Right ventricle myocardium superior (tissue), 1 donor: ENCODE measurements at regions not wholly inside any gene's neighbourhood (a gene's known extent, or its start where the extent isn't known, plus 50 kb on each side); places are given as distances from the start of the nearest gene placed in this dataset.

Experiments
- ATAC-seq: fragments of 200-7000 bp; cut with Tn5 transposase; one replicate; pipeline ENCODE4 v1.9.1; 2020; ENCODE audit warnings: mild to moderate bottlenecking; ENCODE audit not compliant: poor library complexity
- DNase-seq: peaks from one replicate; pipeline ENCODE4 v3.0.0-alpha.2; 2020
- intact Hi-C: fragments of 100-400 bp; cut with DNase I; formaldehyde crosslinking; loops from one replicate; pipeline ENCODE4 v1.11.2; 2022
- donor health status: DM: no; HTN: yes; CAD: no; lungs with severe emphysema.

GRCh38 chr16:6200861-6201260, 1103.3 kb upstream of the EEF2KMT start:
- DNase-seq (no peak), ATAC-seq (no peak)
- intact Hi-C loops = no loop called here

DNA sequence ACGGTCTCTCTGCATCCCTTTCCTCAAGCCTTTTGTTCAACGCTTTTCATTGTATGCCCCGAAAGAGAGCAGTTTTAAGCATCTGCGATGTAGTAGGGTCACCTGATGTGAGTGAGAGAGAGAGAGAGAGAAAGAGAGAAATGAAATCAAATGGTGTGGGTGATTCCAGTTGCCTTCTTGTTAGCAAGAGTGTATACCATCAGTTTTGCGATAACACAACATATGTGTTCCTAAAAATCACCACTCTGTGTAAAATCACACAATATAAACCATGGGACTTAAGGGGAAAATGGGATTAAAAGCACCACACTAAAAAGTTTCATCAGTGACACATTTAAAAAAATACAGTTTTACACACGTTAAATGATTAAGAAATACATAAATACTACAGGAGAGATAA, 1102.7 kb upstream of the EEF2KMT start:
- no peak for ATAC-seq
- intact Hi-C loops = no loop called here
- no peak for DNase-seq

DNA sequence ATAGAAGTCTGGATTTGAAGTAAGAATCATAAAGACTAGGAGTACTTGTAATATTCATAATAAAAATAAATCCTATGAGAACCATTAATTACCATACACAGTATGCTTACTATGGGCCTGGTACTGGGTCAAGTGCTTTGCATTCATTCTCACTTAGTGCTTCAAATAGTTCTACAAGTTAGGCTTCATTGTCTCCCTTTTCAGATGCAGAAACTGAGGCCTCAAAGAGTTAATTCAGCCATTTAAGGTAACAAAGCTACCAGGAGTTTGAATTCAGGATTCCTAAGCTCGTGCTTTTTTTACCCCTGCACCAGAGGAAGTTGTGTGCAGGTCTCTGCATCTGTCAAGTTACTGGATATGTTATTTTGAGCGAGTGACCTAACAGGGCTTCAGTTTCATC, 1098.4 kb upstream of the EEF2KMT start:
- intact Hi-C loops = no loop called here
- no peak for ATAC-seq
- DNase-seq = no peak

DNA sequence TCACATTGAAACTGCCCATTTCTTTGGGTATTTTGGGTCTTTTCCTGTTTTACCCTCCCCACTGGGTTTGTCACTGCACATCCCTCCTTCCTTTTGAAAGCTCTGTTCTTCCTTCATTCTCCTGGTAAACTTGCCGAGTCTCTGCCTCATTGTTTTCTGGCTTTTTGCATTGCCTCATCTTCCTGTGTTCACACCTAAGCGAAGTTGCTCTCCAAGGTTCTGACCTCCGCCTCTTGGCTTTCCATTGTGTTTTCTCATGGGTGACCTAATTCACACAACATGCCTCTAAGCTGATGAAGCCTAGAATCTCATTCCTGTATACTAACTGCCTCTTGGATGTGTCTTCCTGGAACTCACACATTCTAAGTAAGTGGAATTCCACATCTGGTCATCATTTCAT, 1096.1 kb upstream of the EEF2KMT start:
- no peak for ATAC-seq
- intact Hi-C loops = no loop called here

GRCh38 chr16:6192984-6193383, 1095.4 kb upstream of the EEF2KMT start:
- DNase-seq = no peak
- intact Hi-C loops = no loop called here
- ATAC-seq = no peak

More for the DNA sequence above, 1096.1 kb upstream of the EEF2KMT start:
- DNase-seq = no peak

- no peak for DNase-seq
- ATAC-seq = no peak
- intact Hi-C loops = no loop called here
Observed at GRCh38 chr16:6192532-6192931, 1094.9 kb upstream of the EEF2KMT start.

DNA sequence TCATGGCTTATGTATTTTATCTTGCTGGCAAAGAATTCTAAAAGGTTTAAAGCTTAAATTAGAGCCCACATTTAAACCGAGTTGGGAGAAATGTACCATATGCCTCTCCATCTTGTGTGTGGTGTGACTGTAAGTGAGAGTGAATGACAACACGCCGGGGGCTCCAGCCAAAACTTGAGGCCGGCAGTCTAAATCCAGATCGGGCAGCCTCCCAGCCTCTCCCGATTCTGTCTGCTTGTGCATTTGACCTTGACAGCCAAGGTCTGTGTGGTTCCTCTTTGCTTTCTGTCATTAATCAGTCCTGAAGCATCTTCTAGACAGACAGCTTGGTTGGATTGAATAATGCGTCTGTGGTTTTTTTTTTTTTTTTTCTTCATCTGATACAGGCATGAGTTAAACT, 1093.2 kb upstream of the EEF2KMT start:
- intact Hi-C loops = no loop called here
- ATAC-seq = no peak
- no peak for DNase-seq

DNA sequence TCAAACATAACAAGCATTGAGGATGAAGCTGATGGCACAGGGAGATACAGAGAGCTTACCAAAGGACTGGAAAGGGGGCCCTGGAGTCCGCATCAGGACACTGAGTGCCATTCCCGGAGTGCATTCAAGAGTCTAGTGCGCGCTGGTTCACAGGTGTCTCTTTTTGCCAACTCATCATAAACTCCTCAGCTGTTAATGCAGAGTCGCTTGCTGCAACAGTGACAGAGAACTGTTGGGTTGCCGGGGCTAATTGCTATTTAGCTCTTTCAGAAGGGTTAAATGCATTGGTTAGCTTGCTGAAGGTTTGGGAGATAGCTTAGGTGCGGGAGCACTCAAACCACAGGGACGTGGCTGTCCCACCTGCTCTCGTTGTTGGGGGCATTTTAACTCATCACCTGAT, 1091.6 kb upstream of the EEF2KMT start:
- DNase-seq (no peak), ATAC-seq (no peak)
- intact Hi-C loops = no loop called here

DNA sequence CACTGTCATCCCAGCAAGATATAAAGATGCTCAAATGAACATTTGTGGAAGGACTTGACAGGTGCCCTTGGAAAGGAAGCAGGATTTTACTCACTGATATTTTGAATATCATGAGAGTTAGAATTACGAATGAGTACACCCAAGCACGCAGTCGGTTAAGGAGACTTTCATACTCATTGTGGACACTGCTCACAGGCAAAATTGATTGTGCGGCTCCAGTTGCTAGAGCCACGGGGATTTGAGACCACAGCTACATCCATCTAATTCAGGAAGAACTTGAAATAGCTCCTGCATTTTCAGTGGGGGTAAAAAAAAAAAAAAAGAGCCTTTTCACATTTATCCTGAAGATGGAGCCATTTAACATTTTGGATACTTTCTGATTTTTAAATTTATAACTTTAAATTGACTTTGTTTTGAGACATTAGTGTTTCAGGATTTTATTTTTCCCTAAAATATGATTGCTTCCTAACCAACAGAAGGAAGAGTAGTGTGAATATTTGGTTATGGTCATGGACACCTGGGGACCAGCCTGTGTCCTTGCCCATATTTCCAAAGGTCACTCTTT, 1080.1 kb upstream of the EEF2KMT start:
- intact Hi-C loops = no loop called here
- no peak for DNase-seq
- no peak for ATAC-seq

GRCh38 chr16:6170022-6170421, 1072.4 kb upstream of the EEF2KMT start:
- ATAC-seq (no peak), DNase-seq (no peak)
- intact Hi-C loops = no loop called here

DNA sequence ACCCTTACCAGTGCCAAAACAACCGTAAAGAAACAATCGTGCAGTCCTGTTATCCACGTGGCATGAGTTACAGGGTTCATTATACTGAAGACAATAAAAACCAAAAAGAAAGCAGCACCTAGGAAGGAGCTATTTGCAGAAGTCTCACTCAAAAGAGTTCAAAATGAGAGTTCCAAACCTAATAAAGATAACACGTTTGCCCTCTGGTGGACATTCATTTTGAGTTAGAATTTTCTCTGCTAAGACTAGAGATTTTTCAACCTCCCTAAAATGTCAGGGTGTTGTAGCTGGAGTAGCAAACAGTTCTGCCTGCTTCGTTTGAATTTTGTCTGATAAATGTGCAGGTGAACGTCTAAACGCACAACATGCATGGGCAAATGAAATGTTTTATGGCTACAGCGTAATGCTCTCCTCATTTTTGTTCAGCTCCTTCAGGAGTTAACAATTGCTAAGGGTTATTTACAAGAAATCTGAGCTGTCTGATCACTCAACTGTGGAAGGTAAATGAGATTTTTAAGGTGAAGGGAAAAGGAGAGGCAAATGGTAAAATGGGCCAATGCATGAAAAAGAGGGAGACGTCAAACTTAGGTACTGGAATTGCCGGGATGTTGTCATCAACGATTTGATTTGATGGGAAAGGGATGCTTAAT, 1067.9 kb upstream of the EEF2KMT start:
- no peak for ATAC-seq
- DNase-seq = no peak
- intact Hi-C loops = no loop called here

DNA sequence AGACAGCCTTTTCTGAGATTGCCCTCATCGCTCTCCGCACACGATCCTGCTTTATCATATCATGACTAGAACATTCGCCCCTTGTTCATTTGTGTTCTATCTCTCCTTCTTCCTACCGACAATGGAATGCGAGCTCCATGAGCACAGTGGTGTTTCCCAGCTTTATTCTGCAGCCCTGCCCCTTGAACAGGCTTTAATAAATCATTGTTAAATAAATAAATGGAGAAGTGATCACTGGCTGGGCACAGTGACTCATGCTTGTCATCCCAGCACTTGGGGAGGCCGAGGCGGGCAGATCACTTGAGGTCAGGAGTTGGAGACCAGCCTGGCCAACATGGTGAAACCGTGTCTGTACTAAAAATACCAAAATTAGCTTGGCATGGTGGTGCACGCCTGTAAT, 1063.3 kb upstream of the EEF2KMT start:
- ATAC-seq = no peak
- intact Hi-C loops = no loop called here

GRCh38 chr16:6160303-6160702, 1062.7 kb upstream of the EEF2KMT start:
- no peak for ATAC-seq
- intact Hi-C loops = no loop called here
- DNase-seq = no peak

More for the DNA sequence above, 1063.3 kb upstream of the EEF2KMT start:
- no peak for DNase-seq

- intact Hi-C loops = no loop called here
- ATAC-seq (no peak), DNase-seq (no peak)
Observed at GRCh38 chr16:6157806-6158205, 1060.2 kb upstream of the EEF2KMT start.

GRCh38 chr16:6155271-6155670, 1057.7 kb upstream of the EEF2KMT start:
- intact Hi-C loops = no loop called here
- ATAC-seq (no peak), DNase-seq (no peak)

- intact Hi-C loops = no loop called here
- no peak for DNase-seq
- ATAC-seq = no peak
Observed at GRCh38 chr16:6153901-6154300, 1056.3 kb upstream of the EEF2KMT start.

DNA sequence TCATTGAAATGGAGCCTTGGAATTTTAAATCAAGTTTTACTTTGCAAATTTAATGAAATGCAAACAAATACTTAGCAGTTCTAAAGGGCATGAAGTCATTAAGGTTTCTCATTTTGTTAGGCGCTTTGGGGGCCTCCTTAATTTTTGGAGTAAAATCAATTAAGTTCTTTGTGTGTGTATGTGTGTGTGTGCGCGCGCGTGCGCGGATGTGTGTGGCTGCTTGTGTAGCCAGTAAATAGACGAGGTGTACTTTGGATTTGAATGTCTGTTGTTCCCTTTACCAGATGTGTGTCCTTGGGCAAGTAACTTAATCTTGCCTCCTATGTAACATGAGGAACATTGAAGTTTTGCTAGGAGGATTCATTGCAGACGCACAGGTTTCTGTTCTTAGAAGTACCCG, 1051.4 kb upstream of the EEF2KMT start:
- ATAC-seq (no peak), DNase-seq (no peak)
- intact Hi-C loops = no loop called here

GRCh38 chr16:6148361-6148760, 1050.8 kb upstream of the EEF2KMT start:
- ATAC-seq = no peak
- intact Hi-C loops = no loop called here
- no peak for DNase-seq

DNA sequence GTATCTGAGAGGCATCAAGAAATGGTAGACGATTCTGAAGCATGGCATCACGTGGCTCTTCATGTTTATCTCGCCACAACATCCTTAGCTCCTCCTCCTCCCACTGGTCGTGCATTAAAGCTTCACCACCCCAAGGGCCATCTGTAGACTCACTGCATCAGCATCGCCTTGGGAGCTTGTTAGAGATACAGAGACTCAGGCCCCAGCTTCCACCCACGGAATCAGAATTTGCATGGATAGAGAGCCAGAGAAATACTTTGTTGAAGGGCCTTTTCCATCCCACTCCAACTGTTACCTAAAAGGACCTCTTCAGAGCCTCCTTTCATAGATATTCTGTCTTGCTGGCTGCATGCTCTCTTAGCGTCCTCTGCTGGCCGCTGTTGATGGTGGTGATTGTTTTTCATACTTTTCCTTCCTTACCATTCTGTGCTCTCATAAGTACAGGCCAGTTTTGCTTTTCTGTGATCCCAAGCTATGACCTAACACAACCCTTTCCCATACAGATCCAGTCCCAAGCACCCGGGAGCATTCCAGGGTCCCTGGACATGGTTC, 1049.4 kb upstream of the EEF2KMT start:
- no peak for DNase-seq
- ATAC-seq = no peak
- intact Hi-C loops = no loop called here

DNA sequence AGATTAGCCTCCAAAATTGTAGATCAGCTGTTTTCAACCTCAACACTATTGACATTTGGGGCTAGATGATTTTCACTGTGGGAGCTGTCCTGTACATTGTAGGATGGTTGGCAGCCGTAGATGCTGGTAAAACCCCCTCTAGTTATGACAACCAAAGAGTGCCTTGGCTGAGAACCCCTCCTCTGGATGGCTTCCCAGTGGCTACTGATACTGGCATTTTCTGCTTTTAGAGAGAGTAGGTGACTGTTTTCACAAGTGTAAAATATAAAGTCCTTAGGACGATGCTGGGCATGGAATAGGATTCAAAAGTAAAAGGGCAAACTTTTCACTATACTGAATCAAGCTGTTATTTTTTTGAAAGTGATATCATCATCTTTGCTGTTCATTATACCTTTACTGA, 1048.8 kb upstream of the EEF2KMT start:
- intact Hi-C loops = no loop called here
- ATAC-seq = no peak
- DNase-seq = no peak

DNA sequence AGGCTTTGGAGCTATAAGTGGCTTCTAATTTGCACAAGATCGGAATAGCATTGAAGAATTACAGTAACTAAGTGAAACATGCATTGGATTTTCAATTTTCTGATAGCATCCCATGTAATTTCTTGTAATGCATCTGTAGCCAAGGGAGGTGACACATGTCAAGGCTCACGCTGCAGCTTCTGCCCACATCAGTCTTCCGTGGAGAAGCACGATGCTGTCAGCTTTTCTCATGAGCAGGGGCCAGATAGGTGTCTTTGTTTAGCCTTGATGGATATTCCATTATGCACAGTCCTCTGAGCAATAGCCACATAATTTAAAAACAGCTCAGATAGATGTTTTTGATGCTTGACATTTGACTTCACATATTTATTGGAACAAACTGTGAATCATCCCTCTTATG, 1046.9 kb upstream of the EEF2KMT start:
- DNase-seq (no peak), ATAC-seq (no peak)
- intact Hi-C loops = no loop called here
